ENCODE measurements at regions not wholly inside any gene's neighbourhood (a gene's known extent, or its start where the extent isn't known, plus 50 kb on each side); places are given as distances from the start of the nearest gene placed in this dataset.

- no peak for DNase-seq
- Mint-ChIP-seq H3K4me1 (ENCODE audit: low read depth, unreplicated experiment) (no peaks in the 10 kb centered on the region), H3K27ac (ENCODE audit: unreplicated experiment) (no peak overlapping the region), H3K9me3 (ENCODE audit: unreplicated experiment) (no peaks in the 10 kb centered on the region), H3K36me3 (ENCODE audit: insufficient read depth, unreplicated experiment) (no peaks in the 10 kb centered on the region), H3K27me3 (ENCODE audit: insufficient read depth, unreplicated experiment) (no peaks in the 10 kb centered on the region), H3K4me3 (ENCODE audit: unreplicated experiment) (no peak overlapping the region)
- intact Hi-C loops (cut with micrococcal nuclease; ENCODE audit: unreplicated experiment) = no loop called here
- ChIA-PET CTCF (no interaction called here), POLR2A (no interaction called here)
- no peaks in the 10 kb centered on the region for H3K36me3 ChIP-seq (ENCODE audit: control insufficient read depth, insufficient read depth, low read length)
- H3K4me3 ChIP-seq (ENCODE audit: low read depth, low read length) = no peak overlapping the region
- H3K9me3 ChIP-seq = no peaks in the 10 kb centered on the region
- BruUV-seq (replicated peaks) = no TSS peak
- no peaks in the 10 kb centered on the region for H3K27me3 ChIP-seq (replicated peaks; ENCODE audit: control insufficient read depth, insufficient read depth, low read length)
- no peak for TF ChIP-seq CTCF (IDR thresholded peaks at IDR 0.05; ENCODE audit: insufficient read depth in 1 of 2, low read depth in 1 of 2, low read length in 1 of 2, severe bottlenecking in 1 of 2, unreplicated experiment in 1 of 2)
- no peaks in the 10 kb centered on the region for H3K4me1 ChIP-seq
Measured at GRCh38 chr6:163724196-163724595, 309.7 kb downstream of the QKI start.

- ChIA-PET POLR2A (no interaction called here), CTCF (no interaction called here)
- no TSS peak for BruUV-seq (replicated peaks)
- intact Hi-C loops (cut with micrococcal nuclease; ENCODE audit: unreplicated experiment) = no loop called here
- no peak overlapping the region for H3K4me3 ChIP-seq (ENCODE audit: low read depth, low read length)
- no peaks in the 10 kb centered on the region for H3K4me1 ChIP-seq
- Mint-ChIP-seq H3K36me3 (ENCODE audit: insufficient read depth, unreplicated experiment) (no peaks in the 10 kb centered on the region), H3K4me1 (ENCODE audit: low read depth, unreplicated experiment) (no peaks in the 10 kb centered on the region), H3K27ac (ENCODE audit: unreplicated experiment) (no peak overlapping the region), H3K4me3 (ENCODE audit: unreplicated experiment) (no peak overlapping the region), H3K9me3 (ENCODE audit: unreplicated experiment) (no peaks in the 10 kb centered on the region), H3K27me3 (ENCODE audit: insufficient read depth, unreplicated experiment) (no peaks in the 10 kb centered on the region)
- no peaks in the 10 kb centered on the region for H3K36me3 ChIP-seq (ENCODE audit: control insufficient read depth, insufficient read depth, low read length)
- no peaks in the 10 kb centered on the region for H3K9me3 ChIP-seq
- DNase-seq = no peak
- H3K27me3 ChIP-seq (replicated peaks; ENCODE audit: control insufficient read depth, insufficient read depth, low read length) = no peaks in the 10 kb centered on the region
- no peak for TF ChIP-seq CTCF (IDR thresholded peaks at IDR 0.05; ENCODE audit: insufficient read depth in 1 of 2, low read depth in 1 of 2, low read length in 1 of 2, severe bottlenecking in 1 of 2, unreplicated experiment in 1 of 2)
Measured at GRCh38 chr6:163723759-163724158, 309.2 kb downstream of the QKI start.

- intact Hi-C loops (cut with micrococcal nuclease; ENCODE audit: unreplicated experiment) = no loop called here
- no peaks in the 10 kb centered on the region for H3K36me3 Mint-ChIP-seq (ENCODE audit: insufficient read depth, unreplicated experiment)
Measured at GRCh38 chr6:163721922-163722692, 307.6 kb downstream of the QKI start.

More at GRCh38 chr6:163721922-163722692, 307.6 kb downstream of the QKI start:
- Mint-ChIP-seq H3K27me3 (ENCODE audit: insufficient read depth, unreplicated experiment) (no peaks in the 10 kb centered on the region), H3K4me3 (ENCODE audit: unreplicated experiment) (no peak overlapping the region), H3K4me1 (ENCODE audit: low read depth, unreplicated experiment) (peaks cover 7% of the 10 kb centered on the region), H3K9me3 (ENCODE audit: unreplicated experiment) (no peaks in the 10 kb centered on the region), H3K27ac (ENCODE audit: unreplicated experiment) (no peak overlapping the region)
- POLR2A ChIA-PET = no interaction called here
- CTCF ChIA-PET = no interaction called here
- H3K4me1 ChIP-seq = no peaks in the 10 kb centered on the region
- no peak for TF ChIP-seq CTCF (IDR thresholded peaks at IDR 0.05; ENCODE audit: insufficient read depth in 1 of 2, low read depth in 1 of 2, low read length in 1 of 2, severe bottlenecking in 1 of 2, unreplicated experiment in 1 of 2)
- no peak overlapping the region for H3K4me3 ChIP-seq (ENCODE audit: low read depth, low read length)
- H3K9me3 ChIP-seq = no peaks in the 10 kb centered on the region
- no TSS peak for BruUV-seq (replicated peaks)
- DNase-seq = no peak
- H3K27me3 ChIP-seq (replicated peaks; ENCODE audit: control insufficient read depth, insufficient read depth, low read length) = no peaks in the 10 kb centered on the region
- no peaks in the 10 kb centered on the region for H3K36me3 ChIP-seq (ENCODE audit: control insufficient read depth, insufficient read depth, low read length)

Data from Caco-2 (cell line).